K562 (cell line): ENCODE measurements at regions not wholly inside any gene's neighbourhood (a gene's known extent, or its start where the extent isn't known, plus 50 kb on each side); places are given as distances from the start of the nearest gene placed in this dataset.

Experiments
- ATAC-seq: fragments of 200-7000 bp; cut with Tn5 transposase; 3 replicates; pipeline ENCODE4 v1.9.1; 2020; ENCODE audit warnings: moderate library complexity
- BruUV-seq: library from RNA; stranded (reverse); fragments of 400-500 nt; replicated peaks from 2 replicates; lab custom pipeline; 2021; lab: Mats Ljungman, UMichigan
- CTCF ChIA-PET: fragments of 300-600 bp; formaldehyde crosslinking; extraction: SDS; loops from one replicate; lab custom pipeline; 2021; ENCODE audit warnings: low intra/inter-chr PET ratio; lab: Yijun Ruan, JAX
- POLR2A ChIA-PET: fragments of 300-600, 350-650 bp; sonication (Branson Sonifier 250); formaldehyde crosslinking; extraction: SDS; loops from one replicate; lab custom pipeline; 2021; ENCODE audit warnings: antibody characterized with exemption, inconsistent platforms; lab: Yijun Ruan, JAX
- DNase-seq, 4 experiments: peaks; one replicate each; pipeline versions ENCODE4 v3.0.0 to v3.0.0-alpha.2; 2011 to 2018; ENCODE audit warnings: low spot score in 3 of 4, mixed read lengths in 3 of 4; ENCODE audit errors: extremely low read depth in 1 of 4
- FAIRE-seq: peaks from 2 replicates; lab custom pipeline; 2011; peaks lifted over from hg19 to GRCh38; lab: Jason Lieb, UNC
- H2AFZ ChIP-seq: 2 replicates; pipeline ENCODE4 v1.6.0; 2011; ENCODE audit warnings: low read depth, low read length, control low read depth, inconsistent platforms
- H3K27ac ChIP-seq: fragments of 200-600 bp; 3 replicates; pipeline ENCODE4 v1.8.0; 2011; ENCODE audit warnings: low read depth, mild to moderate bottlenecking, control low read depth, inconsistent platforms, low read length, moderate library complexity, mixed read lengths; ENCODE audit errors: extremely low read depth
- H3K27me3 ChIP-seq, 2 experiments: fragments of 300-600 bp in 1 of 2; 2 replicates in 1 of 2; 3 replicates in 1 of 2; pipeline versions ENCODE4 v1.6.0 to v1.8.0; 2011; ENCODE audit warnings: inconsistent platforms in 2 of 2, low read length in 2 of 2, mild to moderate bottlenecking in 1 of 2, mixed read lengths in 1 of 2, moderate library complexity in 1 of 2; ENCODE audit not compliant: control insufficient read depth in 2 of 2, insufficient read depth in 2 of 2
- H3K36me3 ChIP-seq: fragments of 300-600 bp; 3 replicates; pipeline ENCODE4 v1.8.0; 2011; ENCODE audit warnings: mild to moderate bottlenecking, low read length, inconsistent platforms; ENCODE audit not compliant: control insufficient read depth, insufficient read depth
- H3K4me1 ChIP-seq, 2 experiments: fragments of 200-600 bp in 1 of 2; replicated peaks in 1 of 2; 2 replicates in 1 of 2; 3 replicates in 1 of 2; pipeline versions ENCODE4 v1.5.1 to v1.8.0; 2011; ENCODE audit warnings: inconsistent platforms in 2 of 2, low read length in 2 of 2, mild to moderate bottlenecking in 1 of 2, mixed read lengths in 1 of 2, moderate library complexity in 1 of 2; ENCODE audit not compliant: control insufficient read depth in 2 of 2, insufficient read depth in 2 of 2
- H3K4me2 ChIP-seq: 2 replicates; pipeline ENCODE4 v1.6.1; 2011; ENCODE audit warnings: low read length, control low read depth, inconsistent platforms, mixed read lengths; ENCODE audit not compliant: insufficient read depth
- H3K4me3 ChIP-seq: fragments of 200-600 bp; sonication (generic), shearing (Covaris generic); 2 replicates; pipeline ENCODE4 v1.5.1; 2016; ENCODE audit warnings: control low read depth, inconsistent platforms
- H3K79me2 ChIP-seq: fragments of 200-600 bp; 3 replicates; pipeline ENCODE4 v1.8.0; 2011; ENCODE audit warnings: low read length, inconsistent platforms; ENCODE audit not compliant: control insufficient read depth, insufficient read depth
- H3K9ac ChIP-seq, 2 experiments: 2 replicates each; pipeline versions ENCODE4 v1.6.0 to v1.6.1; 2011; ENCODE audit warnings: low read depth in 2 of 2, low read length in 2 of 2, control low read depth in 1 of 2, inconsistent platforms in 1 of 2, mild to moderate bottlenecking in 1 of 2, mixed read lengths in 1 of 2; ENCODE audit not compliant: insufficient read depth in 1 of 2
- H3K9me1 ChIP-seq: one replicate; pipeline ENCODE4 v1.6.0; 2011; ENCODE audit warnings: inconsistent platforms, mild to moderate bottlenecking, low read length, moderate library complexity; ENCODE audit not compliant: control insufficient read depth, insufficient read depth
- H3K9me3 ChIP-seq: replicated peaks from 2 replicates; pipeline ENCODE4 v1.5.1; 2011; ENCODE audit warnings: low read depth, low read length, inconsistent platforms; ENCODE audit not compliant: control insufficient read depth, insufficient read depth
- H4K20me1 ChIP-seq: replicated peaks from 2 replicates; pipeline ENCODE4 v1.6.1; 2011; ENCODE audit warnings: low read length, inconsistent platforms, mixed read lengths; ENCODE audit not compliant: control insufficient read depth, insufficient read depth
- ASH1L ChIP-seq: fragments of 450-650 bp; IDR thresholded peaks from 2 replicates; pipeline ENCODE4 v1.6.1; 2018; ENCODE audit warnings: borderline replicate concordance, mild to moderate bottlenecking, low read depth; ENCODE audit not compliant: partially characterized antibody
- CBX5 ChIP-seq: IDR thresholded peaks from 2 replicates; pipeline ENCODE4 v1.6.1; 2014; ENCODE audit warnings: low read depth, borderline replicate concordance
- FOXJ2 ChIP-seq: fragments of 200-800 bp; sonication (Bioruptor generic); IDR thresholded peaks from 2 replicates; pipeline ENCODE4 v1.6.1; 2016; ENCODE audit warnings: missing genetic modification characterization, missing compliant biosample characterization
- GABPA ChIP-seq: fragments of 200-800 bp; sonication (Bioruptor generic); conservative IDR thresholded peaks from 2 replicates; pipeline ENCODE4 v1.6.1; 2016; ENCODE audit warnings: low read depth, missing genetic modification characterization, missing compliant biosample characterization
- KAT8 ChIP-seq: fragments of 450-650 bp; IDR thresholded peaks from 2 replicates; pipeline ENCODE4 v1.6.1; 2016; ENCODE audit warnings: low read depth, mild to moderate bottlenecking
- KDM2B ChIP-seq: fragments of 250-450 bp; sonication (Bioruptor Pico); IDR thresholded peaks from 2 replicates; pipeline ENCODE4 v1.8.0; 2021; ENCODE audit warnings: mild to moderate bottlenecking, moderate library complexity
- MXI1 ChIP-seq: IDR thresholded peaks from 2 replicates; pipeline ENCODE4 v1.6.1; 2011; ENCODE audit warnings: low read depth, mild to moderate bottlenecking, improper control_type of control experiment, low read length
- PCBP2 ChIP-seq: fragments of 200-400 bp; formaldehyde crosslinking; IDR thresholded peaks from 2 replicates; pipeline ENCODE4 v1.6.1; 2018; ENCODE audit warnings: low read length, low read depth, mild to moderate bottlenecking, moderate library complexity; ENCODE audit not compliant: poor library complexity, severe bottlenecking
- PRMT5 ChIP-seq: sonication (generic); formaldehyde crosslinking; IDR thresholded peaks from 2 replicates; pipeline ENCODE4 v1.5.0; 2020; ENCODE audit warnings: missing genetic modification reagents
- RCOR1 ChIP-seq, 2 experiments: IDR thresholded peaks; 2 replicates each; pipeline ENCODE4 v1.6.1; 2012; ENCODE audit warnings: low read depth in 2 of 2, low read length in 2 of 2, borderline replicate concordance in 1 of 2, improper control_type of control experiment in 1 of 2
- SMAD2 ChIP-seq: fragments of 150-350 bp; IDR thresholded peaks from 2 replicates; pipeline ENCODE4 v1.6.1; 2014; ENCODE audit warnings: low read depth, mild to moderate bottlenecking, low read length
- TAF7 ChIP-seq: fragments of 450-650 bp; IDR thresholded peaks from 2 replicates; pipeline ENCODE4 v1.6.1; 2016; ENCODE audit warnings: missing genetic modification characterization, missing compliant biosample characterization
- ZNF280B ChIP-seq: fragments of 250-450 bp; sonication (Bioruptor Pico); IDR thresholded peaks from 2 replicates; pipeline ENCODE4 v1.5.1; 2021; ENCODE audit warnings: mild to moderate bottlenecking
- ZNF583 ChIP-seq: fragments of 250-450 bp; sonication (Bioruptor Pico); IDR thresholded peaks from 2 replicates; pipeline ENCODE4 v1.4.0; 2020
- ZNF696 ChIP-seq: fragments of 250-450 bp; sonication (Bioruptor Pico); conservative IDR thresholded peaks from 2 replicates; pipeline ENCODE4 v1.4.0; 2020; ENCODE audit warnings: mild to moderate bottlenecking, moderate library complexity
- ZNF77 ChIP-seq: fragments of 250-450 bp; sonication (Bioruptor Pico); IDR thresholded peaks from 2 replicates; pipeline ENCODE4 v1.5.0; 2020
- WGBS: fragments of 100-300 bp; shearing (Covaris generic); methylation state at CpG from one replicate; pipeline ENCODE4 v1.1.6; 2016; ENCODE audit warnings: low coverage, mixed read lengths; ENCODE audit not compliant: insufficient coverage; ENCODE audit errors: missing lambda C conversion rate; 5-methylcytosine and 5-hydroxymethylcytosine counted together
- in situ Hi-C: fragments of 300-500 bp; cut with MboI; formaldehyde crosslinking; loops from 4 replicates; pipeline ENCODE4 v1.15.0; 2018; ENCODE audit warnings: inconsistent platforms, mixed read lengths
- intact Hi-C: fragments of 100-400 bp; cut with micrococcal nuclease; formaldehyde crosslinking; loops from 2 replicates; pipeline ENCODE4 v1.14.2; 2022

GRCh38 chr2:67828066-67828465 is 234.7 kb downstream of the C1D start:
- no peaks in the 10 kb centered on the region for H4K20me1 ChIP-seq
- no peaks in the 10 kb centered on the region for H3K9me1 ChIP-seq
- WGBS: 0% methylated on average over 2 of the region's 2 CpGs
- H2AFZ ChIP-seq: no peak overlapping the region
- ATAC-seq: no peak
- no peaks in the 10 kb centered on the region; a peak in 1 of 5 replicates for H3K27me3 ChIP-seq
- no peaks in the 10 kb centered on the region for H3K36me3 ChIP-seq
- no peak for DNase-seq
- intact Hi-C loops: no loop called here
- FAIRE-seq: no peak
- no peak overlapping the region for H3K4me3 ChIP-seq
- no TSS peak for BruUV-seq
- CTCF ChIA-PET: no interaction called here
- H3K4me1 ChIP-seq: no peaks in the 10 kb centered on the region
- H3K9me3 ChIP-seq: no peaks in the 10 kb centered on the region
- in situ Hi-C loops: no loop called here
- H3K9ac ChIP-seq: no peak overlapping the region
- H3K4me2 ChIP-seq: no peak overlapping the region
- H3K79me2 ChIP-seq: no peaks in the 10 kb centered on the region
- TF ChIP-seq PCBP2 (no peak), ZNF696 (CRISPR knock-in tag) (no peak)
- POLR2A ChIA-PET: no interaction called here
- H3K27ac ChIP-seq: no peak overlapping the region

- ChIA-PET POLR2A (interaction anchor here (0.6 to 0.7 kb wide), 2 partner anchors 583 to 1044 kb away, joined by 3 read pairs; no protein-coding TSS in a partner anchor), CTCF (no interaction called here)
- 0% methylated on average over 2 of the region's 2 CpGs for WGBS
- Histone ChIP-seq H3K4me2 (no peak overlapping the region), H3K36me3 (no peaks in the 10 kb centered on the region), H3K27me3 (no peaks in the 10 kb centered on the region), H3K4me1 (no peaks in the 10 kb centered on the region), H3K79me2 (no peaks in the 10 kb centered on the region), H3K9me3 (no peaks in the 10 kb centered on the region)
- ATAC-seq (no peak), FAIRE-seq (no peak)
- TF ChIP-seq FOXJ2: no peak
- TF ChIP-seq KDM2B: no peak
- no peak for TF ChIP-seq ZNF583 (CRISPR knock-in tag)
- TF ChIP-seq SMAD2: no peak
- no peak for TF ChIP-seq ZNF280B
- TF ChIP-seq MXI1: no peak
- TF ChIP-seq ASH1L: no peak
- TF ChIP-seq ZNF77 (CRISPR knock-in tag): no peak
- TF ChIP-seq RCOR1 (IDR thresholded peaks at IDR 0.05; ENCODE audit: borderline replicate concordance in 1 of 2, low read depth in 2 of 2, low read length in 2 of 2): no peak
- no peak for TF ChIP-seq TAF7 (tag)
- TF ChIP-seq CBX5: no peak
- TF ChIP-seq GABPA (tag): no peak
- TF ChIP-seq KAT8: no peak
- TF ChIP-seq PRMT5 (CRISPR knock-in tag): no peak
- TF ChIP-seq, all 486 proteins: peak for 0
- Histone ChIP-seq H4K20me1 (no peaks in the 10 kb centered on the region), H3K4me3 (no peak overlapping the region), H3K9me1 (no peaks in the 10 kb centered on the region), H2AFZ (no peak overlapping the region), H3K27ac (no peak overlapping the region), H3K9ac (no peak overlapping the region)
- no TSS peak for BruUV-seq
- no peak for DNase-seq
- intact Hi-C loops (no loop called here), in situ Hi-C loops (no loop called here)
Observed at GRCh38 chr2:67829470-67829869, 233.3 kb downstream of the C1D start.
